Neural cell (in vitro differentiated cells): ENCODE measurements at regions not wholly inside any gene's neighbourhood (a gene's known extent, or its start where the extent isn't known, plus 50 kb on each side); places are given as distances from the start of the nearest gene placed in this dataset.

Source experiments
- H2AFZ ChIP-seq: fragments of 200-600, 300-800 bp; sonication (generic), shearing (Covaris generic); 2 replicates; pipeline ENCODE4 v1.6.0; 2014; ENCODE audit warnings: low read depth, mild to moderate bottlenecking, antibody characterized with exemption, low read length, moderate library complexity
- H3F3A ChIP-seq: fragments of 200-600 bp; shearing (Covaris generic); 2 replicates; pipeline ENCODE4 v1.6.1; 2016; ENCODE audit warnings: mild to moderate bottlenecking, moderate library complexity, mixed read lengths, antibody characterized with exemption, low read length; ENCODE audit not compliant: insufficient read depth, poor library complexity, severe bottlenecking
- H3K27ac ChIP-seq: fragments of 200-600, 300-800 bp; sonication (generic), shearing (Covaris generic); 2 replicates; pipeline ENCODE4 v1.5.1; 2014; ENCODE audit warnings: mild to moderate bottlenecking, low read length, moderate library complexity
- H3K27me3 ChIP-seq: fragments of 300-800, 200-600 bp; sonication (generic), shearing (Covaris generic); 2 replicates; pipeline ENCODE4 v1.6.0; 2014; ENCODE audit warnings: mild to moderate bottlenecking, low read depth, low read length, moderate library complexity; ENCODE audit not compliant: insufficient read depth
- H3K36me3 ChIP-seq: fragments of 300-800, 200-600 bp; sonication (generic), shearing (Covaris generic); 2 replicates; pipeline ENCODE4 v1.5.1; 2014; ENCODE audit warnings: mild to moderate bottlenecking, antibody characterized with exemption, low read length, moderate library complexity; ENCODE audit not compliant: insufficient read depth
- H3K4me2 ChIP-seq: fragments of 300-800, 200-600 bp; sonication (generic), shearing (Covaris generic); 2 replicates; pipeline ENCODE4 v1.6.0; 2014; ENCODE audit warnings: mild to moderate bottlenecking, low read length
- H3K4me3 ChIP-seq: fragments of 300-800, 200-600 bp; sonication (generic), shearing (Covaris generic); 2 replicates; pipeline ENCODE4 v1.5.1; 2014; ENCODE audit warnings: mild to moderate bottlenecking, low read length, moderate library complexity
- H3K79me2 ChIP-seq: fragments of 200-600 bp; shearing (Covaris generic); replicated peaks from 2 replicates; pipeline ENCODE4 v1.6.0; 2014; ENCODE audit warnings: mild to moderate bottlenecking, low read length, moderate library complexity; ENCODE audit not compliant: insufficient read depth
- H3K9ac ChIP-seq: fragments of 300-800, 200-600 bp; sonication (generic), shearing (Covaris generic); 2 replicates; pipeline ENCODE4 v1.6.1; 2016; ENCODE audit warnings: mild to moderate bottlenecking, low read length, mixed read lengths
- H3K9me2 ChIP-seq: fragments of 200-600 bp; shearing (Covaris generic); 2 replicates; pipeline ENCODE4 v1.6.1; 2016; ENCODE audit warnings: mild to moderate bottlenecking, low read length, mixed read lengths; ENCODE audit not compliant: insufficient read depth
- H3K9me3 ChIP-seq: fragments of 200-600, 300-800 bp; sonication (generic), shearing (Covaris generic); 2 replicates; pipeline ENCODE4 v1.6.1; 2016; ENCODE audit warnings: mild to moderate bottlenecking, mixed run types, low read length, moderate library complexity, mixed read lengths
- H4K20me1 ChIP-seq: fragments of 200-600 bp; shearing (Covaris generic); 2 replicates; pipeline ENCODE4 v1.6.1; 2016; ENCODE audit warnings: mild to moderate bottlenecking, mixed run types; ENCODE audit not compliant: insufficient read depth
- CTCF ChIP-seq: fragments of 450-650 bp; IDR thresholded peaks from 2 replicates; pipeline ENCODE4 v1.5.1; 2014; ENCODE audit warnings: antibody characterized with exemption, mild to moderate bottlenecking, moderate library complexity; ENCODE audit not compliant: poor library complexity, severe bottlenecking
- EP300 ChIP-seq: fragments of 450-650 bp; conservative IDR thresholded peaks from 2 replicates; pipeline ENCODE4 v1.6.1; 2014; ENCODE audit warnings: antibody characterized with exemption, mild to moderate bottlenecking, moderate library complexity; ENCODE audit not compliant: poor library complexity, severe bottlenecking
- EZH2 ChIP-seq: fragments of 200-600, 300-800 bp; shearing (Covaris generic), sonication (generic); IDR thresholded peaks from 2 replicates; pipeline ENCODE4 v1.6.1; 2014; ENCODE audit warnings: antibody characterized with exemption, low read length, borderline replicate concordance, mild to moderate bottlenecking; ENCODE audit not compliant: insufficient read depth, poor library complexity, severe bottlenecking
- MXI1 ChIP-seq: fragments of 450-650 bp; conservative IDR thresholded peaks from 2 replicates; pipeline ENCODE4 v1.6.1; 2014; ENCODE audit warnings: antibody characterized with exemption, mild to moderate bottlenecking; ENCODE audit not compliant: poor library complexity, severe bottlenecking
- POLR2AphosphoS5 ChIP-seq: IDR thresholded peaks from 2 replicates; pipeline ENCODE4 v1.6.1; 2012
- SMC3 ChIP-seq: fragments of 450-650 bp; conservative IDR thresholded peaks from 2 replicates; pipeline ENCODE4 v1.6.1; 2014; ENCODE audit warnings: antibody characterized with exemption, mild to moderate bottlenecking, moderate library complexity; ENCODE audit not compliant: poor library complexity
- TAF1 ChIP-seq: IDR thresholded peaks from 2 replicates; pipeline ENCODE4 v1.6.1; 2012; ENCODE audit warnings: low read depth

GRCh38 chr18:41530970-41531369, 424.1 kb upstream of the PIK3C3 start:
- H3K4me2 ChIP-seq, result no peak overlapping the region
- TF ChIP-seq EZH2 (no peak), POLR2AphosphoS5 (no peak), SMC3 (no peak), TAF1 (no peak), MXI1 (no peak), EP300 (no peak)

GRCh38 chr18:41529093-41529492, 425.9 kb upstream of the PIK3C3 start:
- Histone ChIP-seq H2AFZ (no peak overlapping the region), H3K36me3 (no peaks in the 10 kb centered on the region), H3K27me3 (no peaks in the 10 kb centered on the region), H4K20me1 (no peaks in the 10 kb centered on the region), H3K79me2 (no peaks in the 10 kb centered on the region), H3K4me3 (no peak overlapping the region), H3K9ac (no peak overlapping the region), H3K9me2 (no peaks in the 10 kb centered on the region), H3K9me3 (no peaks in the 10 kb centered on the region), H3K27ac (no peak overlapping the region), H3K4me2 (no peak overlapping the region), H3F3A (no peaks in the 10 kb centered on the region)
- TF ChIP-seq SMC3 (no peak), MXI1 (no peak), CTCF (no peak), TAF1 (no peak), EP300 (no peak), POLR2AphosphoS5 (no peak)

More at GRCh38 chr18:41530970-41531369, 424.1 kb upstream of the PIK3C3 start:
- Histone ChIP-seq H3F3A (no peaks in the 10 kb centered on the region), H4K20me1 (no peaks in the 10 kb centered on the region), H3K9me2 (no peaks in the 10 kb centered on the region), H3K27ac (no peak overlapping the region), H3K9me3 (no peaks in the 10 kb centered on the region), H3K9ac (no peak overlapping the region), H2AFZ (no peak overlapping the region), H3K27me3 (no peaks in the 10 kb centered on the region), H3K4me3 (no peak overlapping the region), H3K36me3 (no peaks in the 10 kb centered on the region), H3K79me2 (no peaks in the 10 kb centered on the region)

GRCh38 chr18:41526054-41526453, 429.0 kb upstream of the PIK3C3 start:
- TF ChIP-seq CTCF (no peak), EZH2 (no peak)
- H3K9me2 ChIP-seq, result no peaks in the 10 kb centered on the region
- H3K79me2 ChIP-seq, result no peaks in the 10 kb centered on the region
- no peak overlapping the region for H3K4me3 ChIP-seq
- no peak overlapping the region for H3K27ac ChIP-seq
- H4K20me1 ChIP-seq, result no peaks in the 10 kb centered on the region
- H2AFZ ChIP-seq, result no peak overlapping the region
- H3K9me3 ChIP-seq, result no peaks in the 10 kb centered on the region
- no peaks in the 10 kb centered on the region for H3K36me3 ChIP-seq
- H3K27me3 ChIP-seq, result no peaks in the 10 kb centered on the region
- no peak overlapping the region for H3K4me2 ChIP-seq
- H3F3A ChIP-seq, result no peaks in the 10 kb centered on the region
- H3K9ac ChIP-seq, result no peak overlapping the region
